Adrenal gland (tissue), 9 donors: ENCODE measurements at regions not wholly inside any gene's neighbourhood (a gene's known extent, or its start where the extent isn't known, plus 50 kb on each side); places are given as distances from the start of the nearest gene placed in this dataset.

ENCODE experiments used
- DNase-seq, 7 donors: peaks; one replicate each; pipeline ENCODE4 v3.0.0-alpha.2; 2019 to 2020
- H3K27ac ChIP-seq, 5 donors: fragments of 200-600 bp; sonication (generic) in 4 of 5; 1 replicate in 3 of 5; 2 replicates in 2 of 5; pipeline versions ENCODE4 v1.5.1 to v1.8.0; 2016 to 2020; ENCODE audit warnings: mild to moderate bottlenecking in 1 of 5
- H3K27me3 ChIP-seq: fragments of 200-600 bp; 2 replicates; pipeline ENCODE4 v1.8.0; 2021
- H3K36me3 ChIP-seq, 2 donors: fragments of 200-600 bp; replicated peaks in 1 of 2; 1 replicate in 1 of 2; 2 replicates in 1 of 2; pipeline versions ENCODE4 v1.5.1 to v1.8.0; 2018 to 2022
- H3K4me1 ChIP-seq, 2 donors: fragments of 200-600 bp; replicated peaks in 1 of 2; 1 replicate in 1 of 2; 2 replicates in 1 of 2; pipeline versions ENCODE4 v1.5.1 to v1.8.0; 2018 to 2021
- H3K4me3 ChIP-seq, 4 donors: fragments of 200-600 bp; sonication (generic) in 3 of 4; one replicate each; pipeline ENCODE4 v1.5.1; 2016 to 2018
- H3K9me3 ChIP-seq, 3 donors: fragments of 200-600 bp; sonication (generic) in 1 of 3; replicated peaks in 1 of 3; 1 replicate in 2 of 3; 2 replicates in 1 of 3; pipeline versions ENCODE4 v1.5.1 to v1.8.0; 2016 to 2021
- POLR2A ChIP-seq, 2 donors: fragments of 450-650 bp; IDR thresholded peaks; one replicate each; pipeline ENCODE4 v1.6.1; 2017; ENCODE audit warnings: antibody characterized with exemption in 2 of 2, mild to moderate bottlenecking in 2 of 2, moderate library complexity in 1 of 2
- WGBS, 4 donors: extraction: QIAGEN DNeasy Blood & Tissue Kit in 2 of 4; methylation state at CpG; one replicate each; pipeline versions ENCODE4 v1.1.5 to v1.1.7; 2013 to 2017; 5-methylcytosine and 5-hydroxymethylcytosine counted together
- intact Hi-C, 2 donors: fragments of 100-400 bp; cut with DNase I; formaldehyde crosslinking; loops; one replicate each; pipeline versions ENCODE4 v1.14.1 to v1.15.0; 2022 to 2023
- TF ChIP-seq, protein P1 (sequence below), 6 experiments: fragments of 450-650 bp in 4 of 6; fragments of 200-600 bp in 2 of 6; sonication (generic) in 1 of 6; IDR thresholded peaks; 1 replicate in 5 of 6; 2 replicates in 1 of 6; pipeline versions ENCODE4 v1.5.1 to v1.8.0; 2016 to 2021; ENCODE audit warnings: antibody characterized with exemption in 6 of 6, mild to moderate bottlenecking in 2 of 6, moderate library complexity in 1 of 6
- donor health status: healthy with polysubstance abuse.
- donor health status: Bipolar disorder and iron deficiency.
- donor health status: DM: yes; HTN: yes; CAD: no.
- donor health status: DM: no; HTN: no; CAD: no.
- donor health status: DM: no; HTN: no; CAD: no.

- no peaks in the 10 kb centered on the region for H3K4me1 ChIP-seq
- H3K27me3 ChIP-seq: no peaks in the 10 kb centered on the region
- intact Hi-C loops: no loop called here
- TF ChIP-seq POLR2A (IDR thresholded peaks at IDR 0.05): no peak
- TF ChIP-seq, protein P1, sequence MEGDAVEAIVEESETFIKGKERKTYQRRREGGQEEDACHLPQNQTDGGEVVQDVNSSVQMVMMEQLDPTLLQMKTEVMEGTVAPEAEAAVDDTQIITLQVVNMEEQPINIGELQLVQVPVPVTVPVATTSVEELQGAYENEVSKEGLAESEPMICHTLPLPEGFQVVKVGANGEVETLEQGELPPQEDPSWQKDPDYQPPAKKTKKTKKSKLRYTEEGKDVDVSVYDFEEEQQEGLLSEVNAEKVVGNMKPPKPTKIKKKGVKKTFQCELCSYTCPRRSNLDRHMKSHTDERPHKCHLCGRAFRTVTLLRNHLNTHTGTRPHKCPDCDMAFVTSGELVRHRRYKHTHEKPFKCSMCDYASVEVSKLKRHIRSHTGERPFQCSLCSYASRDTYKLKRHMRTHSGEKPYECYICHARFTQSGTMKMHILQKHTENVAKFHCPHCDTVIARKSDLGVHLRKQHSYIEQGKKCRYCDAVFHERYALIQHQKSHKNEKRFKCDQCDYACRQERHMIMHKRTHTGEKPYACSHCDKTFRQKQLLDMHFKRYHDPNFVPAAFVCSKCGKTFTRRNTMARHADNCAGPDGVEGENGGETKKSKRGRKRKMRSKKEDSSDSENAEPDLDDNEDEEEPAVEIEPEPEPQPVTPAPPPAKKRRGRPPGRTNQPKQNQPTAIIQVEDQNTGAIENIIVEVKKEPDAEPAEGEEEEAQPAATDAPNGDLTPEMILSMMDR (IDR thresholded peaks at IDR 0.05): no peak
- WGBS, 4 donors: 84 to 95% (median 87%) methylated on average over 10 of the region's 10 CpGs
- no peak overlapping the region for H3K27ac ChIP-seq
- no peak for DNase-seq
- no peak overlapping the region for H3K4me3 ChIP-seq
- no peaks in the 10 kb centered on the region for H3K9me3 ChIP-seq
- H3K36me3 ChIP-seq: no peaks in the 10 kb centered on the region
Observed at GRCh38 chr1:55696181-55696754, 481.1 kb upstream of the USP24 start.

DNA sequence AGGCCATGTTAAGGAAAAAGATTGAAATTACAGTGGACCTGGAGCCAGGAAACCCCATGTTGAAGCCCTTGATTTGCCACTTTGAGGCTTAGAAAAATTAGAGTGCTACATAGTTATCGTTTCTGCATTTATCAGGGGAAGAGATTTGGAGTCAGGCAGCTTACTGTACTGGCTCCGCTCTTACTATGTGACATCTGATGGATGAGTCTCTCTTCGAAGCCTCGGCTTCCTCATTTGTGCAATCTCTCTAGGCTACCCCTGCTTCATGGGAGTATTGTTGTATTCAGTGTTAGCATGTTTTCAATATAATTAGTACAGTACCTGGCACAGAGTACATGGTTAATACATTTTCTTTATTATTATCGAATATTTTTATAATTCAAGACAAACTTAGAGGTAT is 480.4 kb upstream of the USP24 start:
- intact Hi-C loops: no loop called here
- H3K9me3 ChIP-seq: no peaks in the 10 kb centered on the region
- peaks cover 3% of the 10 kb centered on the region for H3K27me3 ChIP-seq
- no peak for DNase-seq
- WGBS, 4 donors: 82 to 84% (median 82%) methylated on average over 5 of the region's 5 CpGs
- H3K36me3 ChIP-seq: no peaks in the 10 kb centered on the region
- H3K4me1 ChIP-seq: no peaks in the 10 kb centered on the region
- TF ChIP-seq POLR2A (IDR thresholded peaks at IDR 0.05): no peak
- TF ChIP-seq, protein P1 (IDR thresholded peaks at IDR 0.05): no peak
- no peak overlapping the region for H3K4me3 ChIP-seq
- H3K27ac ChIP-seq: no peak overlapping the region

DNA sequence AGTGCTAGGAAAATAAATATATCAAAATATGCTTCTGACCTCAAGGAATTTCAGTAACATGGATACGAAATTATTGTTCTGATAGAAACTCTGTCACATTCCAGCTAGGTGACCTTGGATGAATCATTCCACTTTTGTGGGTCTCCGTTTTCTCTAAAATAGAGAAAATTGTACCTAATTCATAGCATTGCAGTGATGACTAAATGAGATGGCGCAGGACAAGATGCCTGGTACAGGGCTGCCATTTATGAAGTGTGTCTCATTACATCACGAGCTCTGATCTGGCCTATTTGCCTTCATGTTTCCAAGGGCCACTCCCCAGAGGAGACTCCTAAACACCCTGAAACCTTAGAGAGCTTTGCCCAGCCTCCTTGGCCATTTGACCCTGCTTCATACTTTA is 480.0 kb upstream of the USP24 start:
- Histone ChIP-seq H3K4me3 (no peak overlapping the region), H3K4me1 (no peaks in the 10 kb centered on the region), H3K36me3 (no peaks in the 10 kb centered on the region), H3K27me3 (peaks cover 6% of the 10 kb centered on the region), H3K27ac (no peak overlapping the region), H3K9me3 (no peaks in the 10 kb centered on the region)
- WGBS, 4 donors: 58 to 69% (median 64%) methylated on average over 4 of the region's 4 CpGs
- intact Hi-C loops: no loop called here
- TF ChIP-seq, protein P1 (IDR thresholded peaks at IDR 0.05): no peak
- no peak for TF ChIP-seq POLR2A (IDR thresholded peaks at IDR 0.05)
- no peak for DNase-seq

GRCh38 chr1:55694310-55694801 is 479.2 kb upstream of the USP24 start:
- 10 to 31% (median 25%) methylated on average over 2 of the region's 2 CpGs for WGBS, 4 donors
- DNase-seq: peak in 6 of 7 donors; percentile 32 to 77 (median 40)
- no peak for TF ChIP-seq POLR2A (IDR thresholded peaks at IDR 0.05)
- TF ChIP-seq, protein P1 (IDR thresholded peaks at IDR 0.05): no peak

More at GRCh38 chr1:55694310-55694801, 479.2 kb upstream of the USP24 start:
- Histone ChIP-seq H3K27ac (no peak overlapping the region), H3K4me1 (no peaks in the 10 kb centered on the region), H3K4me3 (no peak overlapping the region), H3K27me3 (peaks cover 6% of the 10 kb centered on the region), H3K9me3 (no peaks in the 10 kb centered on the region), H3K36me3 (no peaks in the 10 kb centered on the region)
- intact Hi-C loops: no loop called here
